OCI-LY1 (cell line): ENCODE measurements at regions not wholly inside any gene's neighbourhood (a gene's known extent, or its start where the extent isn't known, plus 50 kb on each side); places are given as distances from the start of the nearest gene placed in this dataset.
"Not testable (repeated sequence)": the region's sequence is repeated elsewhere in the genome, so short reads cannot be mapped to it uniquely, and the experiment has no call there.

Source experiments
- H2AFZ ChIP-seq: fragments of 200-600 bp; sonication (generic), shearing (Covaris generic); 2 replicates; pipeline ENCODE4 v1.6.0; 2014; ENCODE audit warnings: antibody characterized with exemption, mild to moderate bottlenecking, low read length
- H3F3A ChIP-seq: fragments of 200-600 bp; sonication (generic), shearing (Covaris generic); 2 replicates; pipeline ENCODE4 v1.6.0; 2014; ENCODE audit warnings: mild to moderate bottlenecking, antibody characterized with exemption, low read length, moderate library complexity; ENCODE audit not compliant: insufficient read depth
- H3K27ac ChIP-seq: fragments of 200-600 bp; sonication (generic); 2 replicates; pipeline ENCODE4 v1.5.1; 2014; ENCODE audit warnings: low read length, mixed run types, mild to moderate bottlenecking, low read depth; ENCODE audit not compliant: poor library complexity, severe bottlenecking
- H3K27me3 ChIP-seq: fragments of 200-600 bp; sonication (generic); 2 replicates; pipeline ENCODE4 v1.6.0; 2014; ENCODE audit warnings: antibody characterized with exemption, mild to moderate bottlenecking, low read length, moderate library complexity; ENCODE audit not compliant: insufficient read depth
- H3K36me3 ChIP-seq: fragments of 200-600 bp; sonication (generic); 2 replicates; pipeline ENCODE4 v1.6.1; 2014; ENCODE audit warnings: mild to moderate bottlenecking, antibody characterized with exemption, low read length, moderate library complexity, mixed read lengths; ENCODE audit not compliant: insufficient read depth
- H3K4me1 ChIP-seq: fragments of 200-600 bp; sonication (generic); 2 replicates; pipeline ENCODE4 v1.5.1; 2014; ENCODE audit warnings: mild to moderate bottlenecking, low read length, moderate library complexity; ENCODE audit not compliant: insufficient read depth, severe bottlenecking
- H3K4me2 ChIP-seq: fragments of 200-600 bp; sonication (generic), shearing (Covaris generic); 2 replicates; pipeline ENCODE4 v1.6.1; 2014; ENCODE audit warnings: low read length
- H3K4me3 ChIP-seq: fragments of 200-600 bp; sonication (generic); 2 replicates; pipeline ENCODE4 v1.5.1; 2014; ENCODE audit warnings: low read length, low read depth, mild to moderate bottlenecking, mixed read lengths; ENCODE audit not compliant: poor library complexity, severe bottlenecking
- H3K79me2 ChIP-seq: fragments of 200-600 bp; shearing (Covaris generic); 2 replicates; pipeline ENCODE4 v1.6.1; 2016; ENCODE audit warnings: mixed run types, low read length, mixed read lengths; ENCODE audit not compliant: insufficient read depth
- H3K9ac ChIP-seq: fragments of 200-600 bp; sonication (generic), shearing (Covaris generic); 2 replicates; pipeline ENCODE4 v1.6.1; 2014; ENCODE audit warnings: mild to moderate bottlenecking, low read length, mixed read lengths
- H3K9me2 ChIP-seq: fragments of 200-600 bp; sonication (generic), shearing (Covaris generic); 2 replicates; pipeline ENCODE4 v1.6.1; 2014; ENCODE audit warnings: low read depth, mild to moderate bottlenecking, low read length, mixed read lengths
- H3K9me3 ChIP-seq: fragments of 200-600 bp; shearing (Covaris generic); 2 replicates; pipeline ENCODE4 v1.6.1; 2014; ENCODE audit warnings: low read length, mixed read lengths
- H4K20me1 ChIP-seq: fragments of 200-600 bp; sonication (generic), shearing (Covaris generic); 2 replicates; pipeline ENCODE4 v1.6.0; 2016; ENCODE audit warnings: mild to moderate bottlenecking, low read length; ENCODE audit not compliant: insufficient read depth
- CTCF ChIP-seq: fragments of 200-600 bp; sonication (generic), shearing (Covaris generic); IDR thresholded peaks from 2 replicates; pipeline ENCODE4 v1.5.1; 2017; ENCODE audit warnings: mild to moderate bottlenecking, antibody characterized with exemption, low read length, moderate library complexity, mixed read lengths
- EZH2 ChIP-seq: fragments of 200-600 bp; sonication (generic), shearing (Covaris generic); IDR thresholded peaks from 2 replicates; pipeline ENCODE4 v1.8.0; 2017; ENCODE audit warnings: borderline replicate concordance, mixed run types, mild to moderate bottlenecking, antibody characterized with exemption, low read length, moderate library complexity, mixed read lengths

- Histone ChIP-seq H2AFZ (no peak overlapping the region), H3K79me2 (no peaks in the 10 kb centered on the region), H3K9me3 (no peaks in the 10 kb centered on the region), H3K27ac (no peak overlapping the region), H3K4me3 (no peak overlapping the region), H3K4me2 (no peak overlapping the region), H3K36me3 (no peaks in the 10 kb centered on the region), H3K27me3 (no peaks in the 10 kb centered on the region), H3K4me1 (no peaks in the 10 kb centered on the region), H3F3A (no peaks in the 10 kb centered on the region), H3K9me2 (no peaks in the 10 kb centered on the region), H3K9ac (no peak overlapping the region), H4K20me1 (no peaks in the 10 kb centered on the region)
- TF ChIP-seq CTCF (no peak), EZH2 (no peak)
These were observed 132.1 kb downstream of the PLPPR4 start for GRCh38 chr1:99396389-99396788.

- no peaks in the 10 kb centered on the region for H3K27me3 ChIP-seq
- no peak overlapping the region for H3K4me3 ChIP-seq
- H3K4me1 ChIP-seq = no peaks in the 10 kb centered on the region
- TF ChIP-seq EZH2 (no peak), CTCF (no peak)
- no peaks in the 10 kb centered on the region for H3F3A ChIP-seq
- no peak overlapping the region for H3K27ac ChIP-seq
- no peaks in the 10 kb centered on the region for H3K36me3 ChIP-seq
- H3K79me2 ChIP-seq = no peaks in the 10 kb centered on the region
- no peaks in the 10 kb centered on the region for H3K9me3 ChIP-seq
- no peak overlapping the region for H2AFZ ChIP-seq
- no peak overlapping the region for H3K4me2 ChIP-seq
- no peaks in the 10 kb centered on the region for H4K20me1 ChIP-seq
- H3K9me2 ChIP-seq = no peaks in the 10 kb centered on the region
- H3K9ac ChIP-seq = no peak overlapping the region
These were observed 132.7 kb downstream of the PLPPR4 start for GRCh38 chr1:99397029-99397428.

- TF ChIP-seq CTCF = no peak
- TF ChIP-seq EZH2 = no peak
- H3K9me3 ChIP-seq = no peaks in the 10 kb centered on the region
- H3K4me3 ChIP-seq = no peak overlapping the region
- no peaks in the 10 kb centered on the region for H3K36me3 ChIP-seq
- H3K9ac ChIP-seq = no peak overlapping the region
- no peaks in the 10 kb centered on the region for H4K20me1 ChIP-seq
- no peaks in the 10 kb centered on the region for H3K79me2 ChIP-seq
- H3K4me2 ChIP-seq = no peak overlapping the region
- no peaks in the 10 kb centered on the region for H3F3A ChIP-seq
- H3K4me1 ChIP-seq = no peaks in the 10 kb centered on the region
- H3K9me2 ChIP-seq = no peaks in the 10 kb centered on the region
- no peaks in the 10 kb centered on the region for H3K27me3 ChIP-seq
- no peak overlapping the region for H3K27ac ChIP-seq
- H2AFZ ChIP-seq = no peak overlapping the region
These were observed 133.6 kb downstream of the PLPPR4 start for GRCh38 chr1:99397863-99398262.

- not testable (repeated sequence) for H3K9ac ChIP-seq, H4K20me1 ChIP-seq, H3K9me2 ChIP-seq, H3K79me2 ChIP-seq, H3K4me1 ChIP-seq, H3K4me3 ChIP-seq, H3K9me3 ChIP-seq, H3K36me3 ChIP-seq, H3K27ac ChIP-seq, H3F3A ChIP-seq, H2AFZ ChIP-seq, H3K27me3 ChIP-seq, H3K4me2 ChIP-seq
These were observed 137.3 kb downstream of the PLPPR4 start for GRCh38 chr1:99401556-99401955.

- H3K79me2 ChIP-seq, H3K27ac ChIP-seq, H3K36me3 ChIP-seq, H3K27me3 ChIP-seq, H3K4me2 ChIP-seq, H3K9me2 ChIP-seq, H3F3A ChIP-seq, H3K9me3 ChIP-seq, H3K4me3 ChIP-seq, H2AFZ ChIP-seq, H3K4me1 ChIP-seq, H4K20me1 ChIP-seq, H3K9ac ChIP-seq: not testable (repeated sequence)
These were observed 140.1 kb downstream of the PLPPR4 start for GRCh38 chr1:99404399-99404798.

GRCh38 chr1:99405325-99405724, 141.0 kb downstream of the PLPPR4 start:
- not testable (repeated sequence) for H3K4me2 ChIP-seq, H3K27me3 ChIP-seq

More at GRCh38 chr1:99405325-99405724, 141.0 kb downstream of the PLPPR4 start:
- H3K79me2 ChIP-seq, H4K20me1 ChIP-seq, H3F3A ChIP-seq, H2AFZ ChIP-seq, H3K9me2 ChIP-seq, H3K27ac ChIP-seq, H3K9me3 ChIP-seq, H3K9ac ChIP-seq, H3K36me3 ChIP-seq, H3K4me1 ChIP-seq, H3K4me3 ChIP-seq: not testable (repeated sequence)
